ENCODE measurements at regions not wholly inside any gene's neighbourhood (a gene's known extent, or its start where the extent isn't known, plus 50 kb on each side); places are given as distances from the start of the nearest gene placed in this dataset.
"Not testable (repeated sequence)": the region's sequence is repeated elsewhere in the genome, so short reads cannot be mapped to it uniquely, and the experiment has no call there.

GRCh38 chr20:17837179-17837578 is 131.4 kb downstream of the SNX5 start:
- DNase-seq (ENCODE audit: low read depth, low spot score), result no peak

- DNase-seq (ENCODE audit: low read depth, low spot score), result peak; percentile 79
Measured at GRCh38 chr20:17836303-17836861, 132.2 kb downstream of the SNX5 start.

- DNase-seq (ENCODE audit: low read depth, low spot score), result no peak
Measured at GRCh38 chr20:17835934-17836300, 132.7 kb downstream of the SNX5 start.

GRCh38 chr20:17835240-17835933 is 133.2 kb downstream of the SNX5 start:
- DNase-seq (ENCODE audit: low read depth, low spot score), result no peak

- no peak for DNase-seq (ENCODE audit: low read depth, low spot score)
Measured at GRCh38 chr20:17834804-17835203, 133.8 kb downstream of the SNX5 start.

- no peak for DNase-seq (ENCODE audit: low read depth, low spot score)
Measured at GRCh38 chr20:17833036-17833674, 133.4 kb downstream of the BANF2 start.

GRCh38 chr20:17832236-17832915 is 132.6 kb downstream of the BANF2 start:
- no peak for DNase-seq (ENCODE audit: low read depth, low spot score)

- no peak for DNase-seq (ENCODE audit: low read depth, low spot score)
Measured at GRCh38 chr20:17828598-17829144, 128.9 kb downstream of the BANF2 start.

GRCh38 chr20:17827759-17828559 is 128.2 kb downstream of the BANF2 start:
- DNase-seq (ENCODE audit: low read depth, low spot score), result no peak

- no peak for DNase-seq (ENCODE audit: low read depth, low spot score)
Measured at GRCh38 chr20:17827079-17827478, 127.3 kb downstream of the BANF2 start.

- no peak for DNase-seq (ENCODE audit: low read depth, low spot score)
Measured at GRCh38 chr20:17825960-17826843, 126.4 kb downstream of the BANF2 start.

GRCh38 chr20:17825252-17825959 is 125.6 kb downstream of the BANF2 start:
- DNase-seq (ENCODE audit: low read depth, low spot score), result no peak

GRCh38 chr20:17824676-17825251 is 125.0 kb downstream of the BANF2 start:
- no peak for DNase-seq (ENCODE audit: low read depth, low spot score)

GRCh38 chr20:17823409-17824144 is 123.8 kb downstream of the BANF2 start:
- no peak for DNase-seq (ENCODE audit: low read depth, low spot score)

GRCh38 chr20:17822540-17823408 is 123.0 kb downstream of the BANF2 start:
- no peak for DNase-seq (ENCODE audit: low read depth, low spot score)

- DNase-seq (ENCODE audit: low read depth, low spot score), result no peak
Measured at GRCh38 chr20:17822039-17822438, 122.3 kb downstream of the BANF2 start.

GRCh38 chr20:17821606-17822005 is 121.8 kb downstream of the BANF2 start:
- not testable (repeated sequence) for DNase-seq (ENCODE audit: low read depth, low spot score)
